22Rv1 (cell line): ENCODE measurements at regions not wholly inside any gene's neighbourhood (a gene's known extent, or its start where the extent isn't known, plus 50 kb on each side); places are given as distances from the start of the nearest gene placed in this dataset.

Experiments
- H3K27ac ChIP-seq: fragments of 450-650 bp; 2 replicates; pipeline ENCODE4 v1.5.1; 2017
- ZFX ChIP-seq: fragments of 450-650 bp; IDR thresholded peaks from 2 replicates; pipeline ENCODE4 v1.6.1; 2017; ENCODE audit warnings: antibody characterized with exemption, borderline replicate concordance
- TF ChIP-seq, protein P1 (sequence below): fragments of 450-650 bp; IDR thresholded peaks from 2 replicates; pipeline ENCODE4 v1.5.1; 2017; ENCODE audit warnings: mild to moderate bottlenecking

DNA sequence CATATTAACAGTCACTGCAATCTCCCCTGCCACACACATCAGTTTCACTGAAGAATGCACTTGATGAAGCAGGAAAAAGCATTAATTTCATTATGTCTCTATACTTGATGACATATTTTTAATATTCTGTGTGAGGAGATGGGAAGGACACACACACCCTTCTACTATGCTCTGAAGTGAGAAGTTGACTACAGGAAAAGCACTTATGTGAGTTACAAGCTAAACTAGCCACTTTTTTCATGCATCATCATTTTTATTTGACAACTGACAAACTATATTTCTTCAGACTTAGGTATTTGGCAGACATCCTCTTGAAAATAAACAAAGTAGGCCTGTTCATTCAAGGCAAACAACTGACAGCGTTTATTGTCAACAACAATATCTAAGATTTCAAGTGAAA is 150.4 kb upstream of the ID2 start:
- no peak overlapping the region for H3K27ac ChIP-seq
- TF ChIP-seq ZFX = no peak
- TF ChIP-seq, protein P1, sequence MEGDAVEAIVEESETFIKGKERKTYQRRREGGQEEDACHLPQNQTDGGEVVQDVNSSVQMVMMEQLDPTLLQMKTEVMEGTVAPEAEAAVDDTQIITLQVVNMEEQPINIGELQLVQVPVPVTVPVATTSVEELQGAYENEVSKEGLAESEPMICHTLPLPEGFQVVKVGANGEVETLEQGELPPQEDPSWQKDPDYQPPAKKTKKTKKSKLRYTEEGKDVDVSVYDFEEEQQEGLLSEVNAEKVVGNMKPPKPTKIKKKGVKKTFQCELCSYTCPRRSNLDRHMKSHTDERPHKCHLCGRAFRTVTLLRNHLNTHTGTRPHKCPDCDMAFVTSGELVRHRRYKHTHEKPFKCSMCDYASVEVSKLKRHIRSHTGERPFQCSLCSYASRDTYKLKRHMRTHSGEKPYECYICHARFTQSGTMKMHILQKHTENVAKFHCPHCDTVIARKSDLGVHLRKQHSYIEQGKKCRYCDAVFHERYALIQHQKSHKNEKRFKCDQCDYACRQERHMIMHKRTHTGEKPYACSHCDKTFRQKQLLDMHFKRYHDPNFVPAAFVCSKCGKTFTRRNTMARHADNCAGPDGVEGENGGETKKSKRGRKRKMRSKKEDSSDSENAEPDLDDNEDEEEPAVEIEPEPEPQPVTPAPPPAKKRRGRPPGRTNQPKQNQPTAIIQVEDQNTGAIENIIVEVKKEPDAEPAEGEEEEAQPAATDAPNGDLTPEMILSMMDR = no peak

DNA sequence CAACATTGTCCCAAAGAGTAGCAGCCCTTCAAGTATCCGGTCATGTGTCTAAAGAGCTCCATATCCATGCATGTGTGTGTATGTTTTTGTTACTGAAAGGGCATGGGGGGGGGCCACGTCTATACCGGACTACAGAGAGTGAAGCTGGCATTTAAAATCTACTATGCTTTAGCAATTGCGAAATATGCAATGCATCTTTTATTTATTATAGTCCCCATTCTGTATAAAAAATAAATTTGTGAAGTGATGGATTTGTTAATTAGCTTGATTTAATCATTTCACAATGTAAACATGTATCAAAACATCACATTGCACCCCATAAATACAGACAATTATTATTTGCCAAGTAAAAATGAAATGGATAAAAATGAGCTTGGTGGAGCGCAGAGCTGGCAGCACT is 149.4 kb upstream of the ID2 start:
- TF ChIP-seq, protein P1 = no peak
- TF ChIP-seq ZFX = no peak
- no peak overlapping the region for H3K27ac ChIP-seq

DNA sequence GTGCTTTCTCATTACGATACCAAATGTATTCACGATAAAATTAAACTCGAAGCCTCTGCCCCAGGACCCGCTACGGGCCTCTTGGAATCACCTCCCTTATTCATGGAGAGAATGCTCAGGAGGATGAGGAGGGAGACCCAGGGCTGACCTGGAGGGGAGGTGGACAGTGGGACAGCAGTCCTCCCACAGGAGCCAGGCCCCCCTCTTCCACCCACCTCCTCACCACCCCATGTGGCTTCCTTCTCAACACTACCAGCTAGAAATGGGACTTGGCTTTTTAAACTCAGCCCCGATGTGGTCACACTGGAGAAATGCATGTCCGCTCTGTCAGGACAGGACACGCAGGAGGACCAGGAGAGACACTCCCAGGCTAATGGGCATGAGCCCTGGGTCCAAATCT is 147.9 kb upstream of the ID2 start:
- no peak overlapping the region for H3K27ac ChIP-seq
- TF ChIP-seq, protein P1 = no peak
- TF ChIP-seq ZFX = no peak

DNA sequence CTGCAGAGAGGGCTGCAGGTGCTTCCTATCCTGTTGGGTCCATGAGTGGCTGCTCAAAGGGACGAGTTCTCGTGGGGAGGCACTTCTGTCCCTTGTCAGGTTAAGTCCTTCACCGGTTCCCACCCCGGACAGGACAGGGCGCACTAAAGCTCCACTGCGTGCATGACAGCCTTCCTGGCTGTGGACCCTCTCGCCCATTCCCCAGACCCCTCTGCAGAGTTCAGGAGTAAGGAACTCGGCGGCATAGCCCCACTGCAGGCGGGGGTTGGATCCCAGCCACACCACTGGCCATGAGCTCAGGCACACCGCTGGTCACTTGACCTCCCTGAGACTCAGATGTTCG is 147.5 kb upstream of the ID2 start:
- TF ChIP-seq ZFX = no peak
- TF ChIP-seq, protein P1 = no peak
- H3K27ac ChIP-seq = no peak overlapping the region

DNA sequence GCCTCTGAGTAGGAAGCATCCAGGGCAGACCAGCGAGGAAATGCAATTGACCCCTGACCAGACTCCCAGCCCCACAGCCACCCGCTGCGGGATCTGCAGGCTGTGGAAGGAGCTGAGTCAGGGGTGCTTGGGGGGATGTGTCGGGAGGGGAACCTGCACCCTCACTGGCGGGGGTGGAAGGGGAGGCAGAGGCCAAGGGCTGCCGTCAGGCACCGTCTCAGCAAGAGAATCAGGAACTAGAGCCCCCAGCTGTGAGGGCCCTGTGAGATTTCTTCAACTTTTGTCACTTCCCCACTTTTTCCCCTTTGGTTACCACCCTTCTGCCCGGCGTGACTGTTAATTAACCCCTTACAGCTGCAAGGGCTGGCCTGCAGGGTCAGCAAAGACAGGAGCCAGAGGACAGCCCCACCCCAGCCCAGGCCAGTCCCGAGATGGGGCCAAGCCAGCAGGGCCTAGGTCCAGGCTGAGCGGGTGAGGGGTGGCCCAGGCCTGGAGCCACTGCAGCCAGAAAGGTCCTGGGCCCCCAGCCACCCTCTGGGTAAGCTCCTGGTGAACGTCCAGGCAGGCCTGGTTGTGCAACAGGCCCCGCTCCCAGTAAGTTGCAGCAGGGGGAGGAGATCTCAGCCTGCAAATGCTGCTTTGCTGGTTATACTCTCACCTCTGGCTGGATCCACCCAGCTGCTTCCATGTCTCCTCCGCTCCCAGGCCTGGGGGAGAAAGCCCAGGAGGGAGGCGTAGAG is 147.0 kb upstream of the ID2 start:
- TF ChIP-seq ZFX = no peak
- TF ChIP-seq, protein P1 = no peak
- H3K27ac ChIP-seq = no peak overlapping the region

DNA sequence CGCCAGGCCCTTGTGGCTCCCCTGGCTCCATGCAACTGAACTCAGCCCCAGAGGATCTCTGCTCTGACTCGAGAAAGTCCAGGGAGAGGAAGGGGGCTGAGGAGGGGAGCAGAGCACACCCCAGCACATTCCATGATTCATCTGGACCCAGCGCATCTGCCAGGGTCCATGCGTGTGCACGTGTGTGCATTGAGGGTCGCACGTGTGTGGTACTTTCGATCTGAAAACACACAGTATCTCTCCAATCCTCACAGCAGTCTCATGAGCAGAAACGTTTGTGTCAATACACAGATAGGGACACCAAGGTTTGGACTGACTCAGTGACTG is 146.4 kb upstream of the ID2 start:
- H3K27ac ChIP-seq = no peak overlapping the region

More for the DNA sequence above, 146.4 kb upstream of the ID2 start:
- TF ChIP-seq, protein P1 = no peak
- TF ChIP-seq ZFX = no peak
